Activated CD8-positive, alpha-beta memory T cell treated with anti-CD3 and anti-CD28 coated beads for 1 hour (primary cell): ENCODE measurements at regions not wholly inside any gene's neighbourhood (a gene's known extent, or its start where the extent isn't known, plus 50 kb on each side); places are given as distances from the start of the nearest gene placed in this dataset.

Experiments used
- DNase-seq, 2 donors: peaks; one replicate each; pipeline ENCODE4 v3.0.0-alpha.2; 2020; ENCODE audit warnings: low read depth in 1 of 2; ENCODE audit errors: extremely low read depth in 1 of 2

- no peak for DNase-seq
These were observed 92.3 kb downstream of the GYPC start for GRCh38 chr2:126748188-126748760.

DNA sequence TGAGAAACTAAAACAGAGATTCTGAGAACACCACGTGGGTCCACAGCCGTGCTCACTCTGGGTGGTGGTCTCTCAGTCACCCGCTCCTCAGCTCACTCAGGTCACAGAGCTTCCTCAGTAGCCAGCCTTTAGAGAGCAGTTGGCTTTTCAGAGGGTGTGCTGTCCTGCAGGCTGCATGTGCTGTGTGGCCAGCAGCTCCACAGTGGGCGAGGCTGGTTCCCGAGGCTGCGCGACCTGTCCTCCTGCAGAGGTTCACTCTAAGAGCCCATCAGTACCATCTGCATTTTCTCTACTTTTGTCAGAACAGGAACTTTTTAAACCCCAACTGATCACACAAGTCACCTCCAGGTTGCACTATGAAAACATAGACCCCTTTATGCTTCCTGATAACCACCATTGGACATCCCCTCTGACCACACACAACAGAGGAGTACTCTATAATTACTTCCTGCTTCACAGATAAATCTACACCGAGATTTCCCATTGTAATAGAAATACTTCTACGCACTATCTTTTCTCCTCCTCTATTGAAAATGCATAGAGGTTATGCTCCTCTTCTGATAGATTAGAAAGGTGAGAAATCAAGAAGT is 93.1 kb downstream of the GYPC start:
- DNase-seq, result no peak

DNA sequence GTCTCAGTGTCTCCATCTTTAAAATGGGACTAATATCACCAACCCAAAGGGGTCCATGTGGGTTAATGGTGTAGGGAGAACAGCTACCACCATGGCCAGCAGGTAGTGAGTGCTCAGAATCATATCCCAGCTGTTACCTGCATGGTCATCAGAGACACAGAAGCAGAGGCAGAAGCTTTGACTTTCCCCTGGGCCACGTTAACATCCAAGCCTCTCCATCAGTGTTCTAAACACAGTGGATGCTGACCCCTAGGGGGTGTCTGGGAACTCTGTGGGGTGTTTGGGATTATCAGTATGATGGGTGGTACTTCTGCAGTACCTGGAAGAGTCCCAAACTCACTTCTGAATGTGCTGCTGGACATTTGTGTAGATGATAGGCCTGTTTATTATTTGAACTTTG is 93.6 kb downstream of the GYPC start:
- DNase-seq, result no peak

DNA sequence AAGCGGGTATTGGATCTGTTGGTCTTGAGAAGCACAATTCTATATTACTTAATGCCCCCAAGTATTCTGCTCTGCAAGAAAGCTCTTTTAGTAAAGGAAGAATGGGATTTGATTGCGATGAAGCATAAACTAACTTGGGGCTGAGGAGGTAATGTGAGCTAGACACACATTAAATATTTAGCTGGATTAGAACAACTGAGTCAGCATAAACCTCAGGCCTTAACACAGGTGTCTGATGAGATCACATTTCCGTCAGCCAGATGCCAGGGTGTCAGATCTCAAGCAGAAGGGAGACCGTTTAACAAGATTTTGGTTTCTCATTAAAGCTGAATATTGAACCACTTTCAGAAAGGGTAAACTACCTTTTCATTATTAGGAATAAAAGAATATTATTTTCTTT is 94.5 kb downstream of the GYPC start:
- no peak for DNase-seq

DNA sequence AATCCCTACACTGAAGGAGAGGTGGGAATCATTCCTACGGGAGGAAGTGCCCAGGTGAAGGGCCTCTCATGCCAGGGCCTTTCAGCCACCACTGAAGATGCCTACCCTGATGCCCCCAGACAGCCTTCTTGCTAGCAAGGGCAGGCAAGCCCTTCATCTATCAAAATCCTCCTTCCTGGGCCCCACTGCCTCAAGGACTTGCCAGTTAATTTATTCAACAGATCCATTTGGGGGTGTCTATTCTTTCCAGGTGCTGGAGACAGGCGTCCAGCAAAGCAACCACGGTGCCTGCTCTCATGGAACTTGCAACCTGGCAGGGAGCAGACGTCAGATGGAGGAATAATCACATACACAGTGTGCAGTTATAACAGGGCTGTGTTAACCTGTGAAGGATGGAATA is 95.5 kb downstream of the GYPC start:
- no peak for DNase-seq

- DNase-seq, result no peak
These were observed 96.9 kb downstream of the GYPC start for GRCh38 chr2:126752876-126753275.

DNA sequence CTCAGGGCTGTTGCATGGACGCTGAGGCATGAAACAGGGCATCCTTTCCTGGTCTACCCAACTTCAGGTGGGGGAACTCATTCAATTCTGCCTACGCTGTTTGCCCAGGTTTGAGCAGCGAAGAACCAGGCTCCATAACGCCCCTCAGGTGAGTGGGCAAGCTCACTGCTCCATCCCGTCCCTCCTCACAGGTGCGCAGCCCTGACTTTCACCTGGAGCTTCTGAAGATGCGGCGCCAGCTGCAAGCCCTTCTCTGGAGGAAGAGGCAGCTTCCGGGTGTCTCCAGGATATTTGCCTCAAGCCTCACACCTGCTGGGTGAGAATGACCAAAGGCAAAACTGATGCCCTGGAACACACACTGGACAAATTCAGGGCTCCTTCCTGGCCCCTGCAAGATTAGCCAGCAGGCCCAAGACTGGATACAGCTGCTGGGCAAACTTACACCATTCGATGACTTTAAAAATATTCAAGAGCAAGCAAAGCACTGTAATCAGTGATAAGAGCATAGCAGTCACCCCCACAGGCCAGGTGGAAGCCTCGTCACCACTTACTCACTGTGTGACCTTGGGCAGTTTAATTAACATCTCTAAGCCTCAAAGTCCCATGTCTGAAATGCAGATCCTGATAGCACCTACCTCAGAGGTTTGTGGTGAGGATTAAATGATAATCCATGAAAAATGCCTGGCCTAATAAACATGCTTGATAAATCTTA is 97.7 kb downstream of the GYPC start:
- DNase-seq, result no peak

DNA sequence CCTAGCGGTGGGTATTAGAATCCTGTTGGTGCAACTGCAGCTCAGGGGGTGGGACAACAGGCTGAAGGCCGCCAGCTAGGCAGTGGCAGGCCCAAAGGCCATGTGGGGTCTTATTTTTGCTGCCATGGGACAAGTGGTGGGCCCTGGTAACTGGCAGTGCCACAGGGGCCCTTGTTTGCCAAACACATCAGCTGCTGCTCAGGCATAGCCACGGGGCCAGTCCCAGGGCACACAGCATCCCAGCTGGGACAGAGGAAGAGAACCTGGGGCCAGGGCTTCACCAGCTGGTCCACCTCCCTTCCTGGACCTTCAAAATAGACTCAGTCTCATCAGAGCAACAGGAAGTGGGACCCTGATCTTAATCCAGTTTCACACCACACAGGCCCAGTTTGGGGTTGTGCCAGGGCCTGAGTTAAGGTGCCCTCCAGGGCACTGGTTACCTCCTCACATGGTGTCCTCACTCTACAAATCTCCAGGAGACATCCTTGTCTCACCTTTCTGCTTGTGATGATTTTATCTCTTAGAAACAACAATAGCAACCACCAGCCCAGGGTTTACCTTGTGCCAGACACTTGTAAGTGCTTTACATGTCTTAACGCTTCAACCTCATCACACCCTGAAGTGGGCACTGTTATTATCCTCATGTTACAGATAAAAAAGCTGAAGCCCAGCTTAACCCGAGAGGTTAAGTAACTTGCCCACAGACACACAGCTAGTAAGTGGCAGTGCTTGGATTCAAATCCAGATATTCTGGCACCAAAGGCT is 98.5 kb downstream of the GYPC start:
- no peak for DNase-seq

DNA sequence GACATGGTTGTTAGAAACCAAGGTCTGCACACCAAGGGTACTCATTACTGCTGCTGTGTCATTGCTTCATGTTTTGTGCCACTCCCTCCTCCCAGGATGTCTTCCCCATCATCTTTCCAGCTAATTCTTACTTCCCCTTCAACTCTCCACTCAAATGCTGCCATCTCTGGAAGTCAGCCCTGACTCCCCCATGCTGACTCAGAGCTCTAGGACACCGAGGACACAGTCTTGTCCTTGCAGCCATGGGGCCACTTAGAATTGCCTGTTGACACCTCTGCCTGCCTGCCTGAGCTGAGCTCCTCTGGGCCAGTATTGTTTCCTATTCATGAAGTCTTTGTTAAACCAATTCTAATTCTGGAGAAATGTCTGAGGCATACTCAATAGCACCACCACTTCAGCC is 100.2 kb downstream of the GYPC start:
- DNase-seq, result no peak

GRCh38 chr2:126761256-126761980 is 105.5 kb downstream of the GYPC start:
- DNase-seq, result no peak

DNA sequence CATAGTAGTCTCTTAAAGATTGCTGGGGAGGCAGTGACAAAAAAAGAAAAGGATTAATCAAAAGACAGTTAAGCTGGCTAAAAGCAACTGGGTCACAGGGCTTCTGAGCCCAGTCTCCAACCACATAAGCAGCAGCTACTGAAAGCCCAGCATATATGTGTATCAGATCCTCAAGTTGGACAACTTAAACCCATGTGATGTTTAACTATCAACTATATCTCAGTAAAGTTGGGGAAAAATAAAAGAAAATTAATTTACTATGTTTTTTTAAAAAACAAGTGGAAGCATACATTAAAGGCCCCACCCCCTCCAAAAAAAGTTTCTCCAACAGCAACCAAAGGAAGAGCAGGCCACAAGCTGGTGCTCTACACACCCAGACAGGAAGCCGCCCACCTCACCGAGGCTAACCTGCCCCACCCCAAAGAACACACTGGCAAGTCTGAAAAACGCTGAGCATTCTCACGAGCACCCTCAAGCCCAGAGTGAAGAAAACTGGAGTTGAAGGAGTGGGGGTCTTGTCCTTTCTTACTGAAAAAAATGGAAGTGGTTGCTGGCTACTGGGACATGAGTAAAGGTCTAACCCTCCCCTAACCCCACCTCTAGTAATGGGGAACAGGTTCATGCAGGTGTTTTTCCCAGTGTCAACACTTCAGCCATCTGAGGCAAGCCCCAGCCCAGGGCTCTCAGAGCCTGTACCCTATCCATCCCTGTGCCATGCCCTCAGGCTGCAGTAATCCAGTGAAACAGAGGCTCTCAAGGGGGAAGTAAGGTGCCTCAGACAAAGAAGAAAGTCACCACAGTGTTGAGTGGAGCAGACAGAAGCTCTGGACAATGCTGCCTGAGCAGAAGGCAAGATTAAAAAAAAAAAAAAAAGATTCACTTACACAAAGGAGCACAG is 106.3 kb downstream of the GYPC start:
- no peak for DNase-seq

DNA sequence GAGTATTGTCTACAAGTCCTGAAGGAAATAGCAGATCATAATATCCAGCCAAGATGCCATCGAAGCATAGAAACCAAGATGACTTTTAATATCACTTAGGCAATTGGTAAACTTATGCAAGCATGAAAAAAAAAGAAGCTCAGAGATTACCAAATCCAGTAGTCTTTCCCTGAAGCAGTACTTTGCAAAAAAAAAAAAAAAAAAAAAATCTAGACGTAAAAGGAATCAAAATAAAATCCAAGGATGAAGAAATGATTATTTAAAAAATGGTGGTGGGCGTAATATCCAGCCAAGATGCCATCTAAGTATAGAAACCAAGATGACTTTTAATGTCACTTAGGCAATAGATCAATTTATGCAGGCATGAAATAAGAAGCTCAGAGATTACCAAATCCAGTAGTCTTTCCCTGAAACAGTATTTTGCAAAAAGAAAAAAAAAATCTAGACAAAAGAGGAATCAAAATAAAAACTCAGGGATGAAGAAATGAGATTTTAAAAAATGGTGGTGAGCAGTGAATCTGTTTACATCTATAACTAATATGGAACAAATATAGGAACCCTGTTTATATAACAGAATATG is 108.8 kb downstream of the GYPC start:
- no peak for DNase-seq

DNA sequence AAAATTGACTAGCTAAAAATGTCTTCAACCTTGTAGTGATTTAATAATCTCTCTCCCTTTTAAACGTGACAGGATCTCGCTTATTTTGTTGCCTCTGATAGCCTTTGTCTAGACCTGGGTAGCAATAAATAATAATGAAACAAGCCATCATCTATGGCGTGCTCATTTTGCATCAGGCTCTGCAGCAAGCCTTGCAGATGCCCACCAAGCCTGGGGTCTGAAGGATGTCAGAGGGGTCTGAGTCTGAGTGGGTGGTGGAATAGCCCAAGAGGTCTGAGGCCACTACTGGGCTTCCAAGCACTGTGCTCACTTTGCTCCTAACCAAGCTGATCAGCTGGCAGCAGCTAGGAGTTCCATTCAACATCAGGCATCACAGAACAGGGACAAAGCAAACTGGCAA is 109.4 kb downstream of the GYPC start:
- DNase-seq, result no peak

- DNase-seq, result no peak
These were observed 110.5 kb downstream of the GYPC start for GRCh38 chr2:126766295-126766968.

DNA sequence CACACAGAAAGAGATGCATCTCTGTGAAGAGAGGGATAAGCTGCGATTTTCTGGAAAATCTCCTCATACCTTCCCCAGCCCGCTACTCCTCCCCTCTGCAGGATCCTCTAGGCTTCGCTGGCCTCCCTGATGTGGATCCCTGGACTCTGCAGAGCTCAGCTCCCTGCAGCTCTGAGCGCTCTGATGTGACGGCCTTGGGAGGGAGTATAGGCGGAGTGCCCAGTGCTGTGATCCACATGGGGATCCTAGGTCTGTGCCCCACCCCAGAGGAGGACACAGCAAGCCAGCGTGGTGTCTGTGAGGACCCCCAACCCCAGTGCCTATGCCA is 111.0 kb downstream of the GYPC start:
- DNase-seq, result no peak

- no peak for DNase-seq
These were observed 113.2 kb downstream of the GYPC start for GRCh38 chr2:126769118-126769517.

DNA sequence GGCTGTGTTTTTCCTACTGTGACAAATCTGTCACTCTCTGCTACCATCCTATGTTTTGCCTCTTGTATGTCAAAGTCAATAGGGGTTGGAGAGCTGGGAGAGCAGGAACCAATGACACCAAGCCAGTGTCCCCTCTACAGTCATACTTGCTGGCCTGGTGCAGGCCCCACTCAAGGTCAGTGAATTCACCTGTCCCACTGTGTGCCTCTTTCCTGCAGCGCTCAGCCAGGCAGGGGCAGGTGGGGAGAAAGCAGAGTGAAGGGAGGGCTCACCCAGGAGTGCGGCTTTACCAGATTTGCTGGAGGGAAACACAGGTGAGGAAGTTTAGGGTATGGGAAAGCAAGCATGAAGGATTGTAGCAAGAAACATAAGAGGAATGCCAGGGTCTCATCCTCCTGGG is 114.5 kb downstream of the GYPC start:
- no peak for DNase-seq

DNA sequence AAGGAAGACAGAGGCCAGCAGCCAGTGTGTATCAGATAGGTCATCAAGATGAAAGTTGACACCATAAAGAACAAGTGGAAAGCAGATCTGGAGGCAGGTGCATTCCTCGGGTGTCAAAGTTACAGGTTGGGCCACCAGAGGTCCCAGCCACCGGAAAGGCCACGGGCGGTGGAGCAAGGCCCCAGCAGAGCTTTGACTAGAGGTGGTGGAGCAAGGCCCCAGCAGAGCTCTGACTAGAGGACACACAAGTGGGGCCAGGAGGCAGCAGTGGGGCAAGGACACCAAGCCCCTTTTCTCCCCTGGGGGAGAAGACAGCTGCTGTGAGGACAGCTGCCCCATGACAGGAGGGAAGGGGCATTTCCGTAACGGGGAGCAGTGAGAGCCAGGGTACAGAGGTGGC is 115.1 kb downstream of the GYPC start:
- DNase-seq, result no peak

DNA sequence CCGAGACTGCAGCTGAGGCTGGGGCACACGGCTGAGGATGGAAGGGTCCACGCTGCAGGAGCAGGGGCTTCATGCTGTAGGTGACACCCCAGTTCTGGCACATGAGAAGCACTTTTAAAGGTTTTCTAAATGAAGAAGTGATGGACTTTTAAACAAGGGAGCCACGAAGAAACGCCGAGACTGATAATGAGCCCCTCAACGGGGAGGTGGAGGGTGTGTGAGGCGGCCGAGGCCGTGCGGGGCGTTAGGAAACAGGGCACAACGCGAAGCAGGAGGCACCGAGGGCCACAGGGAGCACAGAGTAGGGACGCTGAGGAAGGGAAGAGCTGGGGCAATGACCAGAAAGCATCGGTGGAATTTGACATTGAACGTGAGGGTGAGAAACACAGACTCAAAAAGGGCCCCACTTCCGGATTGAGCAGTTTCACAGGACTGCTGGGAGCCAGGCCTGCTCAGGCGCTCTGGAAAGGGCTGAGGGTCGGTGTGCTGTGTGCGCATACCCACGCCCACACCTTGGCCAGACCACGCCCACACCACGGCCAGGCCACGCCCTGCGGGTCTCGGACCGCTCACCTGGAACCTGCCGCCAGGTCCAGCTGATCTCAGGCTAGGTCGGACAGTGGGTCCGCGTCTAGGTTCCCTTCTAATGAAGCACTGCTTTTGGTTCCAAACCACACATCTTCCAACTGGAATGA is 115.7 kb downstream of the GYPC start:
- DNase-seq, result no peak
